BE2C (cell line): ENCODE measurements at regions not wholly inside any gene's neighbourhood (a gene's known extent, or its start where the extent isn't known, plus 50 kb on each side); places are given as distances from the start of the nearest gene placed in this dataset.

Source experiments
- DNase-seq: peaks from one replicate; pipeline ENCODE4 v3.0.0-alpha.2; 2020
- H3K27me3 ChIP-seq: fragments of 250-450 bp; sonication (Bioruptor Pico); 2 replicates; pipeline ENCODE4 v1.5.1; 2020; ENCODE audit warnings: mild to moderate bottlenecking
- H3K36me3 ChIP-seq: fragments of 250-450 bp; sonication (Bioruptor Pico); 2 replicates; pipeline ENCODE4 v1.5.1; 2020; ENCODE audit warnings: mild to moderate bottlenecking
- H3K4me1 ChIP-seq: fragments of 250-450 bp; sonication (Bioruptor Pico); 2 replicates; pipeline ENCODE4 v1.5.1; 2020
- H3K4me3 ChIP-seq: 2 replicates; pipeline ENCODE4 v1.5.1; 2011; ENCODE audit warnings: low read depth, low read length
- H3K9me3 ChIP-seq: fragments of 250-450 bp; sonication (Bioruptor Pico); 2 replicates; pipeline ENCODE4 v1.5.1; 2020
- TF ChIP-seq, protein P1 (sequence below): IDR thresholded peaks from 2 replicates; pipeline ENCODE4 v1.5.1; 2012; ENCODE audit warnings: mild to moderate bottlenecking, low read depth, low read length

DNA sequence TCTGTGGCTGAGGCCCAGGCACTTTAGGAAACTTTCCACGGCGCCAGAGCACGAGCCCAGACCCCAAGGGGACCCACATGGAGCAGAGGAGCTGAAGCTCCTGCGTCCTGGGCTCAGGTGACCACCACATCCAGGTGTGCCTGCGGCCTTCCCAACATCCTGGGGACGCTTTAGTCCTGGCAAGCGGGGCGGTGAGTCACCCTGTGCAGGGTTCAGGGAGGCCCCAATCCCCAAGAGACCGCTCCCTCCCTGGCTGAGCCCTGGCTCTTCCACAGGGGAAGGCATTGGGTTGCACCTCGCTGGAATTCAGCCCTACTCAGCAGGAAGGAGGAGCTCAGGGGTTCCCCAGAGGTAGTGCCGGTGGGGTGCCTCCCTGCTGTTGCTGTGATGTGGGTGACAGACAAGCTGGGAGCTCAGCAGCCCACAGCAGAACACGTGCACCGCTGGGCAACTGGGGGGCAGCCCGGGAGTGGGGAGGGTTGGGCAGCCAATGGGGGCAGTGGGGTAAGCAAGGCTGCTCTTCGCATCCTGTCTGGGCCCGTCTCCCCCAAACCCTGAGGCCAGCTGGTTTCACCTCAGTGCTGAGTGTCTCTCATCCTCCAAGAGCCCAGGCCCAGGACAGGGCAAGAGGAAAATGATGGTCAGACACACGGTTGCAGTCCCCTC is 802.8 kb downstream of the BRD1 start:
- Histone ChIP-seq H3K4me1 (no peaks in the 10 kb centered on the region), H3K36me3 (no peaks in the 10 kb centered on the region), H3K4me3 (no peak overlapping the region), H3K27me3 (no peaks in the 10 kb centered on the region), H3K9me3 (no peaks in the 10 kb centered on the region; the same call in 1 of the 2 replicates)
- TF ChIP-seq, protein P1, sequence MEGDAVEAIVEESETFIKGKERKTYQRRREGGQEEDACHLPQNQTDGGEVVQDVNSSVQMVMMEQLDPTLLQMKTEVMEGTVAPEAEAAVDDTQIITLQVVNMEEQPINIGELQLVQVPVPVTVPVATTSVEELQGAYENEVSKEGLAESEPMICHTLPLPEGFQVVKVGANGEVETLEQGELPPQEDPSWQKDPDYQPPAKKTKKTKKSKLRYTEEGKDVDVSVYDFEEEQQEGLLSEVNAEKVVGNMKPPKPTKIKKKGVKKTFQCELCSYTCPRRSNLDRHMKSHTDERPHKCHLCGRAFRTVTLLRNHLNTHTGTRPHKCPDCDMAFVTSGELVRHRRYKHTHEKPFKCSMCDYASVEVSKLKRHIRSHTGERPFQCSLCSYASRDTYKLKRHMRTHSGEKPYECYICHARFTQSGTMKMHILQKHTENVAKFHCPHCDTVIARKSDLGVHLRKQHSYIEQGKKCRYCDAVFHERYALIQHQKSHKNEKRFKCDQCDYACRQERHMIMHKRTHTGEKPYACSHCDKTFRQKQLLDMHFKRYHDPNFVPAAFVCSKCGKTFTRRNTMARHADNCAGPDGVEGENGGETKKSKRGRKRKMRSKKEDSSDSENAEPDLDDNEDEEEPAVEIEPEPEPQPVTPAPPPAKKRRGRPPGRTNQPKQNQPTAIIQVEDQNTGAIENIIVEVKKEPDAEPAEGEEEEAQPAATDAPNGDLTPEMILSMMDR: no peak
- no peak for DNase-seq

DNA sequence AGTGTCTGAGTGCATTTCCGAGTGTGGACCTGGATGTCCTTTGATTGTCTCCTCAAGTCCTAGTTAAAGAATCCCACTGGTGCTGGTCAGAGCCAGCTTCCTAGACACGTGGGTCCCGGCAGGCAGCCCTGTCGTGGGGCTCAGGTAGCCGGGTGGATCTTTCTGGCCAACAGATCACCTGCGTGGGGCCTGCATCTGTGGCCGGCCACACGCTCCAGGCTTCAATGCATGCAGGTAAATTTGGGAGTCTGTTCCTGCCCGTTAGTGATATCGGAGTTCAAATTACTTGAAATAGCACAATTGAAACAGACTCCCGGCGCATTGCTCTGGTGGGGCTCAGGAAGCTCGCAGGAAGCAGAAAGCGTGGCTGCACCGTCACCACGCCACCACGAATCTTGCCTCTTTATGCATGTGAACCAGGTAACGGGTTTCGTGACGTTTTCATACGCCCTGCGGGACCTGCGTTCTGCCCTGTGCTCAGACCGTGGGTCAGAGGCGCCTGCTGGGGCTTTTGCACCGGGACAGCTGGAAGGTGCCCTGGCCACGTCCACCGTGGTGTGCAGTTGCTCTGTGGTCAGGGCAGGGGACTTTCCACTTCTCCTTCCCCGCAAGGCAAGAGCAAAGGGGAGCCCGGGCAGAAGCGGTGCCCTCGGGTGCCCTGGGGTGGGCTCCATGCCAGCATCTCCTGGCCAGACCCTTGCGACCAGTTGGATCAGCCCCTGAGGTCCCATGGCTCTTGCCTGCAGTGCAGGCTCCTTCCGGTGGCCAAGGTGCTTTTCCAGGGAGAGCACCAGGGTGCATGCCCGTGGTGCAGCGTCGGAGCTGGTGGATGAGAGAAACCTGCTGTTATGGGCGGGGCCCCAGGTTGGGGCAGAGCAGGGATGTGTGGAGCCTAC is 803.5 kb downstream of the BRD1 start:
- Histone ChIP-seq H3K9me3 (no peaks in the 10 kb centered on the region; the same call in 1 of the 2 replicates), H3K4me1 (no peaks in the 10 kb centered on the region), H3K36me3 (no peaks in the 10 kb centered on the region), H3K27me3 (no peaks in the 10 kb centered on the region), H3K4me3 (no peak overlapping the region)
- no peak for DNase-seq
- TF ChIP-seq, protein P1: no peak

DNA sequence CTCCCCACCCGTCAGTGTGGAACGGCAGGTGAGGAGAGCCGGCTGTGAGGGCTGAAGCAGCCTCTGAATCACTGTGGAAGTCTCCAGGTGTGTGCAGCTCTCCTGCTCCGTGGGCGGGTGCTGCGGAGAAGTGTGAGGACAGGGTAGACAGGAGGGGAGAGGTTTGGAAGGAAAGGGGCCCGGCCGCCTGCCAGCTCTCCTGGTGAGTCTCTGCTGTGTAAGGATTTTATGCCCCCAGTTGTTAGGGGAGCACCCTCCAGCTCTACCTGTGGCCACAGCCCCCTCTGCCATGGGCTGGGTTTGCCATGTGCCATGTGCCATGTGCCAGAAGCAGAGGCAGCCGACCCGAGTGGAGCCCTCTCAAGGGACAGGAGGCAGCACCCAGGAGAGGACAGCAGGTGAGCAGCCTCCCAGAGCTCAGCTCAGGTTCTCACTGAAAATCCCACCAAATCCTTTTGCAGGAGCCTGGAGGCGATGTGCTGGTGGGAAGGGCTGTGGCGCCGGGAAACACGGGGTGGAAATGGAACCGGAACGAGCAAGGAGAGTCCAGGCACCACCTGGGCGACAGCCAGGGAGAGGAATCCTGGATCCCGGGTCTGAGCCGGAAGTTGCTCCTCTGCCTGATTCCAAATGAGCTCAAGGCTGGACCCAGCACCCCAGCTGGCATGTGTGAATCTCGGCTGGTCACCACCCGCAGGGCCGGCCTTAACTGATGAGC is 804.4 kb downstream of the BRD1 start:
- Histone ChIP-seq H3K9me3 (no peaks in the 10 kb centered on the region; the same call in 1 of the 2 replicates), H3K36me3 (no peaks in the 10 kb centered on the region), H3K4me1 (no peaks in the 10 kb centered on the region), H3K4me3 (no peak overlapping the region), H3K27me3 (no peaks in the 10 kb centered on the region)
- no peak for DNase-seq
- TF ChIP-seq, protein P1: no peak

DNA sequence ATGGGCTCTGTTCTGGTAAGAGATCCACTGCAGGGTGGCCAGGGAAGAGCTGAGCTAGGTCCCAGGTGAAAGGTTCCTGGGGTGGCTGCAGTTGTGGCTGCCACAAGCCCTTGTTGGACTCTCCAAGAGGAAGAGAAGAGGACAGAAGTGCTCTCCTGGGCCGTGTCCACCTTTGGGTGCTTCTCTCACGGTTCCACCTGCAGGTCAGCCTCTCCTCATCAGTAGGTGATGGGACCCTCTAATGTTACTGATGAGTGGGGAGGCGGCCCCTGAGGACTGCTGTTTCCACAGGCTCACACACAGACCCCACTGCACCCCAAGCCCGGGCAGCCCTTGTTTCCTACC is 804.9 kb downstream of the BRD1 start:
- no peak for DNase-seq
- H3K4me3 ChIP-seq: no peak overlapping the region
- TF ChIP-seq, protein P1: no peak

DNA sequence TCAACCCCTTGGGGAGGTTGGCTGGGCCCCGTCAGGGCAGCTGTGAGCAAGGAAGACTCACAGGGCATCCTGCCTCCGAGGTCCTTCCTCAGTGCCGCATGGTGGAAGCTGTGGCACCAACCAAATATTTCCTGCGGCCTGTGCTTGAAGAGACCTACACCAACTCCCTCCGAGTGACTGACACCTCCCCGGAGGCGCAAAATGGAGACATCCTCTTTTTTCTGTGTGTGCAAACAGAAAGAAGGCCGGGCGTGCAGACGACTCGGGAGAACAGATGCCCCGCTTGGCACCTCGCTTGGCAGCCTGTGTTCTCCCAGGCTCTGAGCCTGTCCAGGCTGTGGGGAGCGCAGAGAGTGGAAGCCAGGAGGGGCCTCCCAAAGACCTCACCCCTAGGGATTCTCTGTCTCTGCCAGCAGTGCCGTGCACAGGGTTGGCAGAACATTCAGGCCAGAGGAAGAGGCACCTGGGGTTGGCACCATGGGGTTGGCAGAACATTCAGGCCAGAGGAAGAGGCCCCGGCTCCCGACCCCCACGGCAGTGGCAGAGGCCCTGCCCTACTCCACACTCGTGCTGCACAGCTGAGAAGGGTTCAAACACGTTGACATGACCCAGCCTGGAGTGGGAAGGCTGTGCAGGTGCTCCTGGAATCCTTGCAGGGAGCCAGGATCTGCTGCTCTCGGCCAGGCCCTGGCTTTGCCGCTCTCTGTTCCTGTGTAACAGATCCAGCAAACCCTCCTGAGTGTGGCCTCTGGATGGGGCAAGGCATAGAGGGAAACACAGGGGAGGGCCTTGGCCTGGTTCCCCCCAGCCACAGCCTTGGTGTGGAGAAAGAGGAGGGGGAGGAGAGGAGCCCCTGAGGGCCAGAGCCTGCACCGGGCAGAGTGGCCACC is 805.5 kb downstream of the BRD1 start:
- H3K4me1 ChIP-seq: no peaks in the 10 kb centered on the region
- TF ChIP-seq, protein P1: no peak
- no peaks in the 10 kb centered on the region for H3K36me3 ChIP-seq
- H3K27me3 ChIP-seq: no peaks in the 10 kb centered on the region
- no peak overlapping the region for H3K4me3 ChIP-seq
- no peak for DNase-seq
- H3K9me3 ChIP-seq: no peaks in the 10 kb centered on the region; the same call in 1 of the 2 replicates

More for the DNA sequence above, 804.9 kb downstream of the BRD1 start:
- H3K36me3 ChIP-seq: no peaks in the 10 kb centered on the region
- H3K9me3 ChIP-seq: no peaks in the 10 kb centered on the region; the same call in 1 of the 2 replicates
- H3K4me1 ChIP-seq: no peaks in the 10 kb centered on the region
- H3K27me3 ChIP-seq: no peaks in the 10 kb centered on the region
